D341Med (cell line): ENCODE measurements at regions not wholly inside any gene's neighbourhood (a gene's known extent, or its start where the extent isn't known, plus 50 kb on each side); places are given as distances from the start of the nearest gene placed in this dataset.
"Not testable (repeated sequence)": the region's sequence is repeated elsewhere in the genome, so short reads cannot be mapped to it uniquely, and the experiment has no call there.

Source experiments
- DNase-seq: peaks from one replicate; pipeline ENCODE4 v3.0.0; 2012; ENCODE audit warnings: low spot score

- no peak for DNase-seq
Measured at GRCh38 chr22:48079505-48080290, 1317.2 kb downstream of the TBC1D22A start.

GRCh38 chr22:48078825-48079224 lies 1316.4 kb downstream of the TBC1D22A start:
- DNase-seq, result no peak

- DNase-seq, result no peak
Measured at GRCh38 chr22:48077699-48078098, 1315.2 kb downstream of the TBC1D22A start.

- no peak for DNase-seq
Measured at GRCh38 chr22:48076008-48076407, 1313.6 kb downstream of the TBC1D22A start.

- no peak for DNase-seq
Measured at GRCh38 chr22:48075604-48076003, 1313.2 kb downstream of the TBC1D22A start.

- DNase-seq, result no peak
Measured at GRCh38 chr22:48072777-48073176, 1310.3 kb downstream of the TBC1D22A start.

- DNase-seq, result no peak
Measured at GRCh38 chr22:48071828-48072227, 1309.4 kb downstream of the TBC1D22A start.

GRCh38 chr22:48071305-48071704 lies 1308.9 kb downstream of the TBC1D22A start:
- DNase-seq, result no peak

- no peak for DNase-seq
Measured at GRCh38 chr22:48070760-48071159, 1308.3 kb downstream of the TBC1D22A start.

- no peak for DNase-seq
Measured at GRCh38 chr22:48070083-48070482, 1307.6 kb downstream of the TBC1D22A start.

- DNase-seq, result no peak
Measured at GRCh38 chr22:48069256-48069655, 1306.8 kb downstream of the TBC1D22A start.

- no peak for DNase-seq
Measured at GRCh38 chr22:48068323-48068885, 1306.0 kb downstream of the TBC1D22A start.

- DNase-seq, result no peak
Measured at GRCh38 chr22:48065892-48066291, 1303.4 kb downstream of the TBC1D22A start.

- DNase-seq, result no peak
Measured at GRCh38 chr22:48061726-48062125, 1299.3 kb downstream of the TBC1D22A start.

- no peak for DNase-seq
Measured at GRCh38 chr22:48060266-48060665, 1297.8 kb downstream of the TBC1D22A start.

- DNase-seq, result not testable (repeated sequence)
Measured at GRCh38 chr22:48059521-48059920, 1297.1 kb downstream of the TBC1D22A start.

GRCh38 chr22:48057116-48057835 lies 1294.8 kb downstream of the TBC1D22A start:
- no peak for DNase-seq

GRCh38 chr22:48055827-48056226 lies 1293.4 kb downstream of the TBC1D22A start:
- DNase-seq, result no peak

GRCh38 chr22:48055185-48055584 lies 1292.7 kb downstream of the TBC1D22A start:
- DNase-seq, result no peak

GRCh38 chr22:48054596-48054995 lies 1292.1 kb downstream of the TBC1D22A start:
- DNase-seq, result no peak

GRCh38 chr22:48053973-48054372 lies 1291.5 kb downstream of the TBC1D22A start:
- no peak for DNase-seq

GRCh38 chr22:48053486-48053885 lies 1291.0 kb downstream of the TBC1D22A start:
- no peak for DNase-seq

GRCh38 chr22:48052621-48052890 lies 1290.1 kb downstream of the TBC1D22A start:
- DNase-seq, result no peak
